ENCODE measurements at regions not wholly inside any gene's neighbourhood (a gene's known extent, or its start where the extent isn't known, plus 50 kb on each side); places are given as distances from the start of the nearest gene placed in this dataset.

DNA sequence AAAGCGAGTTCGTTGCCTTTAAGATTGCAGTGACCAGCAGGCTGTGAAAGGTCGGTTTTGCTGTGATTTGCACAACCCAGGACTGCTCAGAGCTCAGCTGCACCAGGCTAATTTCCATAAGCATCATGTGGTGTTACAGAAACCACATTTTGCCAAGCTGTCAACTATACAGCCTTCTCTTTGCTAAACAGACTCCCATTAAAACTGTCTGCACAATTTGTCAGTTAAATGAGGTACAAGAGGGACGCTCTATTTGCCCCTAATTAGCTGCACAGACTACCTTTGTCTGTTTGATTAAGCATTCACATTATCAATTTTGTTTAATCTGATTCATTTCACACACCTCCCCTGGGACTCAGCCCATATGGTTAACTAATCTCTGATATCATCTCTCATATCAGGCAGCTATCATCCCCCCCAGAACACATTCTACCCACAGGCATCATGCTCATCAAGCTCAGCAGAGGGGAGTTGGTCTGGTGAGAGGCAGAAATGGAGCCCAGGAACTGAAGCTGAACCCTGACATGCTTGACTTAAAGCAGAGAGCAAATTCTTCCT, 62.1 kb downstream of the OLIG3 start:
- TF ChIP-seq, protein P1, sequence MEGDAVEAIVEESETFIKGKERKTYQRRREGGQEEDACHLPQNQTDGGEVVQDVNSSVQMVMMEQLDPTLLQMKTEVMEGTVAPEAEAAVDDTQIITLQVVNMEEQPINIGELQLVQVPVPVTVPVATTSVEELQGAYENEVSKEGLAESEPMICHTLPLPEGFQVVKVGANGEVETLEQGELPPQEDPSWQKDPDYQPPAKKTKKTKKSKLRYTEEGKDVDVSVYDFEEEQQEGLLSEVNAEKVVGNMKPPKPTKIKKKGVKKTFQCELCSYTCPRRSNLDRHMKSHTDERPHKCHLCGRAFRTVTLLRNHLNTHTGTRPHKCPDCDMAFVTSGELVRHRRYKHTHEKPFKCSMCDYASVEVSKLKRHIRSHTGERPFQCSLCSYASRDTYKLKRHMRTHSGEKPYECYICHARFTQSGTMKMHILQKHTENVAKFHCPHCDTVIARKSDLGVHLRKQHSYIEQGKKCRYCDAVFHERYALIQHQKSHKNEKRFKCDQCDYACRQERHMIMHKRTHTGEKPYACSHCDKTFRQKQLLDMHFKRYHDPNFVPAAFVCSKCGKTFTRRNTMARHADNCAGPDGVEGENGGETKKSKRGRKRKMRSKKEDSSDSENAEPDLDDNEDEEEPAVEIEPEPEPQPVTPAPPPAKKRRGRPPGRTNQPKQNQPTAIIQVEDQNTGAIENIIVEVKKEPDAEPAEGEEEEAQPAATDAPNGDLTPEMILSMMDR (IDR thresholded peaks at IDR 0.05): no peak
- no peak for TF ChIP-seq POLR2A (IDR thresholded peaks at IDR 0.05)

Data from Peyer's patch (tissue), 4 donors.